ENCODE measurements at regions not wholly inside any gene's neighbourhood (a gene's known extent, or its start where the extent isn't known, plus 50 kb on each side); places are given as distances from the start of the nearest gene placed in this dataset.

GRCh38 chr11:133718831-133719230 lies 126.5 kb downstream of the SPATA19 start:
- no peak for TF ChIP-seq CTCF (IDR thresholded peaks at IDR 0.05; ENCODE audit: extremely low read depth, low read depth, low read length)

GRCh38 chr11:133718238-133718637 lies 127.1 kb downstream of the SPATA19 start:
- no peaks in the 10 kb centered on the region for H3K4me1 ChIP-seq (ENCODE audit: insufficient read depth, low read length)
- H2AFZ ChIP-seq (ENCODE audit: low read length) = no peak overlapping the region
- DNase-seq (ENCODE audit: insufficient read length, low spot score, missing footprints) = no peak
- no peak overlapping the region for H3K4me2 ChIP-seq (ENCODE audit: insufficient read depth, low read length)
- no peak for TF ChIP-seq CTCF (IDR thresholded peaks at IDR 0.05; ENCODE audit: extremely low read depth, low read depth, low read length)
- no peaks in the 10 kb centered on the region for H3K36me3 ChIP-seq (ENCODE audit: insufficient read depth, low read length)
- no peaks in the 10 kb centered on the region for H3K27me3 ChIP-seq (ENCODE audit: insufficient read depth, low read length)
- H3K27ac ChIP-seq (ENCODE audit: low read depth, low read length) = no peak overlapping the region
- no peaks in the 10 kb centered on the region for H3K79me2 ChIP-seq (ENCODE audit: insufficient read depth, low read length)
- H3K4me3 ChIP-seq (ENCODE audit: insufficient read depth, low read length) = no peak overlapping the region
- H3K9me3 ChIP-seq (ENCODE audit: low read depth, low read length) = peaks cover 3% of the 10 kb centered on the region
- no peaks in the 10 kb centered on the region for H4K20me1 ChIP-seq (ENCODE audit: insufficient read depth, low read length)

More at GRCh38 chr11:133718831-133719230, 126.5 kb downstream of the SPATA19 start:
- no peak overlapping the region for H3K27ac ChIP-seq (ENCODE audit: low read depth, low read length)
- no peak overlapping the region for H3K4me3 ChIP-seq (ENCODE audit: insufficient read depth, low read length)
- H4K20me1 ChIP-seq (ENCODE audit: insufficient read depth, low read length) = no peaks in the 10 kb centered on the region
- peaks cover 3% of the 10 kb centered on the region for H3K9me3 ChIP-seq (ENCODE audit: low read depth, low read length)
- no peaks in the 10 kb centered on the region for H3K36me3 ChIP-seq (ENCODE audit: insufficient read depth, low read length)
- H2AFZ ChIP-seq (ENCODE audit: low read length) = no peak overlapping the region
- no peak for DNase-seq (ENCODE audit: insufficient read length, low spot score, missing footprints)
- H3K4me1 ChIP-seq (ENCODE audit: insufficient read depth, low read length) = no peaks in the 10 kb centered on the region
- H3K79me2 ChIP-seq (ENCODE audit: insufficient read depth, low read length) = no peaks in the 10 kb centered on the region
- no peak overlapping the region for H3K4me2 ChIP-seq (ENCODE audit: insufficient read depth, low read length)
- H3K27me3 ChIP-seq (ENCODE audit: insufficient read depth, low read length) = no peaks in the 10 kb centered on the region

- Histone ChIP-seq H3K9me3 (ENCODE audit: low read depth, low read length) (peaks cover under 1% of the 10 kb centered on the region), H3K79me2 (ENCODE audit: insufficient read depth, low read length) (no peaks in the 10 kb centered on the region), H2AFZ (ENCODE audit: low read length) (no peak overlapping the region), H3K27me3 (ENCODE audit: insufficient read depth, low read length) (no peaks in the 10 kb centered on the region), H3K4me3 (ENCODE audit: insufficient read depth, low read length) (no peak overlapping the region), H3K4me2 (ENCODE audit: insufficient read depth, low read length) (no peak overlapping the region), H3K27ac (ENCODE audit: low read depth, low read length) (no peak overlapping the region), H3K4me1 (ENCODE audit: insufficient read depth, low read length) (no peaks in the 10 kb centered on the region), H3K36me3 (ENCODE audit: insufficient read depth, low read length) (no peaks in the 10 kb centered on the region), H4K20me1 (ENCODE audit: insufficient read depth, low read length) (no peaks in the 10 kb centered on the region)
- no peak for TF ChIP-seq CTCF (IDR thresholded peaks at IDR 0.05; ENCODE audit: extremely low read depth, low read depth, low read length)
- no peak for DNase-seq (ENCODE audit: insufficient read length, low spot score, missing footprints)
Observed at GRCh38 chr11:133716602-133717001, 128.7 kb downstream of the SPATA19 start.

- no peaks in the 10 kb centered on the region for H3K36me3 ChIP-seq (ENCODE audit: insufficient read depth, low read length)
- no peaks in the 10 kb centered on the region for H4K20me1 ChIP-seq (ENCODE audit: insufficient read depth, low read length)
- no peak overlapping the region for H3K27ac ChIP-seq (ENCODE audit: low read depth, low read length)
- H3K9me3 ChIP-seq (ENCODE audit: low read depth, low read length) = no peaks in the 10 kb centered on the region
- H3K4me2 ChIP-seq (ENCODE audit: insufficient read depth, low read length) = no peak overlapping the region
- no peak for DNase-seq (ENCODE audit: insufficient read length, low spot score, missing footprints)
- H3K4me1 ChIP-seq (ENCODE audit: insufficient read depth, low read length) = no peaks in the 10 kb centered on the region
- no peak overlapping the region for H3K4me3 ChIP-seq (ENCODE audit: insufficient read depth, low read length)
- H3K27me3 ChIP-seq (ENCODE audit: insufficient read depth, low read length) = no peaks in the 10 kb centered on the region
- H2AFZ ChIP-seq (ENCODE audit: low read length) = no peak overlapping the region
- H3K79me2 ChIP-seq (ENCODE audit: insufficient read depth, low read length) = no peaks in the 10 kb centered on the region
- TF ChIP-seq CTCF (IDR thresholded peaks at IDR 0.05; ENCODE audit: extremely low read depth, low read depth, low read length) = no peak
Observed at GRCh38 chr11:133715602-133716001, 129.7 kb downstream of the SPATA19 start.
